NOMO-1 treated with DMSO at 0.1 percent for 48 hours (cell line): ENCODE measurements at regions not wholly inside any gene's neighbourhood (a gene's known extent, or its start where the extent isn't known, plus 50 kb on each side); places are given as distances from the start of the nearest gene placed in this dataset.
A peak's percentile ranks its signal among the peaks of the same experiment; 100 is the strongest.

Experiments
- DNase-seq: peaks from one replicate; lab custom pipeline; 2025; ENCODE audit not compliant: unreplicated experiment; lab: John Stamatoyannopoulos, UW

- no peak for DNase-seq
Observed at GRCh38 chr3:193946945-193947344, 189.0 kb upstream of the HES1 start.

- no peak for DNase-seq
Observed at GRCh38 chr3:193947596-193947995, 188.4 kb upstream of the HES1 start.

- no peak for DNase-seq
Observed at GRCh38 chr3:193948459-193948858, 187.5 kb upstream of the HES1 start.

GRCh38 chr3:193951859-193952258, 184.1 kb upstream of the HES1 start:
- no peak for DNase-seq

GRCh38 chr3:193954752-193955151, 181.2 kb upstream of the HES1 start:
- DNase-seq = no peak

GRCh38 chr3:193955719-193956118, 180.2 kb upstream of the HES1 start:
- DNase-seq = no peak

- no peak for DNase-seq
Observed at GRCh38 chr3:193959861-193960260, 176.1 kb upstream of the HES1 start.

GRCh38 chr3:193960487-193961274, 175.3 kb upstream of the HES1 start:
- no peak for DNase-seq

- no peak for DNase-seq
Observed at GRCh38 chr3:193962986-193963685, 172.8 kb upstream of the HES1 start.

GRCh38 chr3:193963808-193964516, 172.0 kb upstream of the HES1 start:
- no peak for DNase-seq

- DNase-seq = no peak
Observed at GRCh38 chr3:193964517-193964880, 171.4 kb upstream of the HES1 start.

- no peak for DNase-seq
Observed at GRCh38 chr3:193968380-193968974, 167.5 kb upstream of the HES1 start.

- peak; percentile 63 for DNase-seq
Observed at GRCh38 chr3:193970131-193970772, 165.7 kb upstream of the HES1 start.

GRCh38 chr3:193970773-193971206, 165.2 kb upstream of the HES1 start:
- peak; percentile 31 for DNase-seq

GRCh38 chr3:193971261-193971751, 164.6 kb upstream of the HES1 start:
- peak; percentile 59 for DNase-seq

GRCh38 chr3:193971966-193972365, 164.0 kb upstream of the HES1 start:
- DNase-seq = no peak

- no peak for DNase-seq
Observed at GRCh38 chr3:193972832-193973231, 163.1 kb upstream of the HES1 start.

- DNase-seq = no peak
Observed at GRCh38 chr3:193974191-193974652, 161.7 kb upstream of the HES1 start.

- no peak for DNase-seq
Observed at GRCh38 chr3:193974671-193975535, 161.0 kb upstream of the HES1 start.

GRCh38 chr3:193977622-193978021, 158.3 kb upstream of the HES1 start:
- DNase-seq = peak; percentile 43
